Pancreas (tissue), 10 donors: ENCODE measurements at regions not wholly inside any gene's neighbourhood (a gene's known extent, or its start where the extent isn't known, plus 50 kb on each side); places are given as distances from the start of the nearest gene placed in this dataset.

Experiments used
- ATAC-seq, 4 donors: fragments of 200-7000 bp; cut with Tn5 transposase; one replicate each; pipeline versions ENCODE4 v1.8.0 to v1.9.1; 2020; ENCODE audit warnings: mild to moderate bottlenecking in 4 of 4, moderate library complexity in 4 of 4
- DNase-seq, 6 donors: peaks; one replicate each; pipeline ENCODE4 v3.0.0-alpha.2; 2020
- FAIRE-seq: peaks from 2 replicates; lab custom pipeline; 2012; peaks lifted over from hg19 to GRCh38; lab: Jason Lieb, UNC
- H3K27ac ChIP-seq, 4 donors: fragments of 200-600 bp; sonication (generic); 1 replicate in 3 of 4; 2 replicates in 1 of 4; pipeline versions ENCODE4 v1.5.0 to v1.8.0; 2020
- H3K27me3 ChIP-seq, 4 donors: fragments of 200-600 bp; one replicate each; pipeline ENCODE4 v1.8.0; 2021
- H3K36me3 ChIP-seq, 3 donors: fragments of 200-600 bp; sonication (generic) in 1 of 3; one replicate each; pipeline versions ENCODE4 v1.5.0 to v1.8.0; 2020 to 2021
- H3K4me1 ChIP-seq, 3 donors: fragments of 200-600 bp; one replicate each; pipeline ENCODE4 v1.8.0; 2021
- H3K4me3 ChIP-seq, 4 donors: fragments of 200-600 bp; sonication (generic) in 2 of 4; one replicate each; pipeline versions ENCODE4 v1.5.0 to v1.8.0; 2020 to 2021
- H3K9me3 ChIP-seq, 4 donors: fragments of 200-600 bp; one replicate each; pipeline ENCODE4 v1.8.0; 2021
- WGBS, 2 donors: extraction: QIAGEN DNeasy Blood & Tissue Kit; methylation state at CpG; one replicate each; pipeline ENCODE4 v1.1.7; 2013; 5-methylcytosine and 5-hydroxymethylcytosine counted together
- intact Hi-C, 3 donors: fragments of 100-400 bp; cut with DNase I; formaldehyde crosslinking; loops; one replicate each; pipeline versions ENCODE4 v1.11.1 to v1.14.2; 2022
- TF ChIP-seq, protein P1 (sequence below), 4 donors: fragments of 200-600 bp; sonication (generic) in 3 of 4; IDR thresholded peaks; one replicate each; pipeline versions ENCODE4 v1.5.0 to v1.8.0; 2021; ENCODE audit warnings: antibody characterized with exemption in 4 of 4
- donor health status: healthy with polysubstance abuse.
- donor health status: DM: no; HTN: no; CAD: no; lungs with moderate emphysema.
- donor health status: DM: no; HTN: no; CAD: no.
- donor health status: control.
- donor health status: control.
- donor health status: Bipolar disorder and iron deficiency.
- donor health status: DM: yes; HTN: yes; CAD: no.
- donor health status: DM: no; HTN: no; CAD: no.
- donor health status: DM: no; HTN: no; CAD: no.
- donor health status: DM: yes; HTN: yes; CAD: no.

DNA sequence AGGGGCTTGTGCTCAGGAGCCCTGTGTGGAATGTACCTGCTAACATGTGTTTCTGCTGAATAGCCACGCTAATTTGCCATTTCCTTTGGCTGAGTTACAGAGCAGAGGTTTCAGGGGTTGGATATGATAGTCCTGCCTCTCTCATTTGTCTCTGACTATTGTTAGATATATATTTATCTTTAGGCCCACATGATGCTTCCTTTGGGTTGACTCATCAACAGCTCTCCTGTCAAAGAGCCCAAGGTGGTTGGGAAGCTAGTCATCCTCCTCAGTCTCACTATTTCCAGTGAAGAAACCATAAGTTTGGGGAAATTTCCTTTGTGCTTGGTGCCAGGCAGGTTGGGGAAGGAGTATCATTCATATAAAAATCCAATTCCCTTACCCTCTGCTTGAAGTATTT is 1194.6 kb downstream of the ZPLD1 start:
- Histone ChIP-seq H3K27me3 (no peaks in the 10 kb centered on the region), H3K9me3 (no peaks in the 10 kb centered on the region), H3K27ac (no peak overlapping the region), H3K36me3 (no peaks in the 10 kb centered on the region), H3K4me3 (no peak overlapping the region), H3K4me1 (no peaks in the 10 kb centered on the region)
- TF ChIP-seq, protein P1, sequence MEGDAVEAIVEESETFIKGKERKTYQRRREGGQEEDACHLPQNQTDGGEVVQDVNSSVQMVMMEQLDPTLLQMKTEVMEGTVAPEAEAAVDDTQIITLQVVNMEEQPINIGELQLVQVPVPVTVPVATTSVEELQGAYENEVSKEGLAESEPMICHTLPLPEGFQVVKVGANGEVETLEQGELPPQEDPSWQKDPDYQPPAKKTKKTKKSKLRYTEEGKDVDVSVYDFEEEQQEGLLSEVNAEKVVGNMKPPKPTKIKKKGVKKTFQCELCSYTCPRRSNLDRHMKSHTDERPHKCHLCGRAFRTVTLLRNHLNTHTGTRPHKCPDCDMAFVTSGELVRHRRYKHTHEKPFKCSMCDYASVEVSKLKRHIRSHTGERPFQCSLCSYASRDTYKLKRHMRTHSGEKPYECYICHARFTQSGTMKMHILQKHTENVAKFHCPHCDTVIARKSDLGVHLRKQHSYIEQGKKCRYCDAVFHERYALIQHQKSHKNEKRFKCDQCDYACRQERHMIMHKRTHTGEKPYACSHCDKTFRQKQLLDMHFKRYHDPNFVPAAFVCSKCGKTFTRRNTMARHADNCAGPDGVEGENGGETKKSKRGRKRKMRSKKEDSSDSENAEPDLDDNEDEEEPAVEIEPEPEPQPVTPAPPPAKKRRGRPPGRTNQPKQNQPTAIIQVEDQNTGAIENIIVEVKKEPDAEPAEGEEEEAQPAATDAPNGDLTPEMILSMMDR (IDR thresholded peaks at IDR 0.05) = no peak
- FAIRE-seq = no peak
- ATAC-seq = no peak
- WGBS, 2 donors = 88 to 90% methylated on average over 1 of the region's 1 CpG
- intact Hi-C loops = no loop called here
- no peak for DNase-seq

DNA sequence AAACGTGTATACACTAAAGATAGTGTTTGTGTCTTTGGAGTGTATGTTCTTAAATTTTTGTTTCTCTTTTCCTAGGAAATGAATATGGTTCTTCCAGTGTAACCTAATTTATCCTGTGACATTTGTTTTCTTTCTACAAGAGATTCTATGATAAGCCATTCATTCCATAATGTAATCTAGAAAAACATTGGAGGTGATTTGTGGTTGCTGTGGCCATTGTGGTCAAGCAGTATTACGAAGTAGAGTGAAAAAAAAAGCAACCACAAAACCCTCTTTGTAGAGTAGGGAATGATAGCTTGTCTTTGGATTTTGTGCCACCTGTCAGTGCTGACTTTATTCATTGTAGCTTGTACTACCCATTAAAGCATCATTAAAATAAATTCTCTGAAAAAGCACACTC is 1209.6 kb downstream of the ZPLD1 start:
- ATAC-seq = no peak
- no peak overlapping the region for H3K4me3 ChIP-seq
- TF ChIP-seq, protein P1 (IDR thresholded peaks at IDR 0.05) = no peak
- no peak for FAIRE-seq
- H3K27me3 ChIP-seq = no peaks in the 10 kb centered on the region
- WGBS, 2 donors = 60 to 78% methylated on average over 2 of the region's 2 CpGs
- H3K36me3 ChIP-seq = no peaks in the 10 kb centered on the region
- H3K4me1 ChIP-seq = no peaks in the 10 kb centered on the region
- DNase-seq = no peak
- no peak overlapping the region for H3K27ac ChIP-seq
- no peaks in the 10 kb centered on the region for H3K9me3 ChIP-seq
- intact Hi-C loops = no loop called here

DNA sequence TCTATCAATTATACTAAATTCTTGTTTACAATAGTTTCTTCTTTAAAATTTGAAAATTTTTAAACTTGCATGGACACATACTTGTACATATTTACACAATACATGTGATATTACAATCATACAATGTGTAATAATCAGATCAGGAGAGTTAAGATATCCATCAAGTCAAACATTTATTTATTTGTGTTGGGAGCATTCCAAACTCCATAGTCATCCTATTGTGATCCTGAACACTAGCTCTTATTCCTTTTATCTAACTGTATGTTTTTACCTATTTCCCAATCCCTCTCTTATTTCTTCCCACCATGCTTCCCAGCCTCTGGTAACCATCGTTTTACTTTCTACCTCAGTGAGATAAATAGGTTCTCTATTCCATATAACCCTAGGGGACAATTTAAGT is 1219.2 kb downstream of the ZPLD1 start:
- Histone ChIP-seq H3K4me1 (no peaks in the 10 kb centered on the region), H3K4me3 (no peak overlapping the region), H3K27ac (no peak overlapping the region), H3K36me3 (no peaks in the 10 kb centered on the region), H3K9me3 (no peaks in the 10 kb centered on the region), H3K27me3 (no peaks in the 10 kb centered on the region)
- FAIRE-seq (no peak), ATAC-seq (no peak), DNase-seq (no peak)
- TF ChIP-seq, protein P1 (IDR thresholded peaks at IDR 0.05) = no peak
- WGBS, 2 donors = 73 to 80% methylated on average over 1 of the region's 1 CpG
- intact Hi-C loops = no loop called here

DNA sequence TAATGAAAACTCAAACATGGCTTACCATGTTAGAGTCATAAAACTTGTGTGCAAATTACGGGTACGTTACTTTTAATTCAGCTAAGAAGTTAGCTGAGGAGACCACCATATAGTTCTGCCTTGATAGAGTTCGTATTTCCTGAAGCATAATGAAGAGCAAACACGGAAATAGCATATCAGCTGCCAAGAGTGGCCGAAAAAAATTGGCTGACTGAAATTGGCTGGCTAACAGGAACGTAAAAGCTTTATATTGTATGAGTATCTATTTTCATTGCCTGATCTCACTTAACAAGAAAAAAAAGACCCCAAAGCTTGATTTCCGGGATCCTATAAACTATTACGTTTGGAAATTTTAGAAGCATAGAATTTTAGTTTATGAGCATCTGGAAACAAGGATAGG is 1222.9 kb downstream of the ZPLD1 start:
- 56 to 66% methylated on average over 8 of the region's 8 CpGs for WGBS, 2 donors
- intact Hi-C loops = no loop called here
- no peak overlapping the region for H3K4me3 ChIP-seq
- ATAC-seq (no peak), FAIRE-seq (no peak), DNase-seq (no peak)
- H3K4me1 ChIP-seq = no peaks in the 10 kb centered on the region
- H3K36me3 ChIP-seq = no peaks in the 10 kb centered on the region
- H3K27me3 ChIP-seq = no peaks in the 10 kb centered on the region
- no peak overlapping the region for H3K27ac ChIP-seq
- no peaks in the 10 kb centered on the region for H3K9me3 ChIP-seq
- TF ChIP-seq, protein P1 (IDR thresholded peaks at IDR 0.05) = no peak

DNA sequence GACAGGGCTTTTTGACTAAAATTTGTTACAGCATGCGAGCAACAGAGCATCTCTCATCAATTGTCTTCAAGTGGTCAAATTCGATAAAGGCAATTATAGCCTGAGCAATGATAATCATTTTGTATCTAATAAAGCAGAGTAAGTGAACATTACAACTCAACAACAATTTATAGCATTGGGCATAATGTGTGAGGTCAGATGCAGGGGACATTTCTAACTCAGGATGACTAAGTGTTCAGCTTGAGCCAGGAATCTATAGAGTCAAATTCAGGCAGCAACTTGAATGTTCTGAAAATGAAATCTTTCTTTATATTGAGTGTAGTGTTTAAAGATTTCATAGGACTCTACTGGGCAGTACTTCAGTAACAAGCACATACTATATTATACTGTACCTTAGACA is 1226.0 kb downstream of the ZPLD1 start:
- Histone ChIP-seq H3K4me3 (no peak overlapping the region), H3K9me3 (no peaks in the 10 kb centered on the region), H3K4me1 (no peaks in the 10 kb centered on the region), H3K27me3 (no peaks in the 10 kb centered on the region), H3K27ac (no peak overlapping the region), H3K36me3 (no peaks in the 10 kb centered on the region)
- ATAC-seq = no peak
- TF ChIP-seq, protein P1 (IDR thresholded peaks at IDR 0.05) = no peak
- WGBS, 2 donors = 82 to 94% methylated on average over 2 of the region's 2 CpGs
- intact Hi-C loops = no loop called here
- DNase-seq = no peak
- FAIRE-seq = no peak
